ENCODE measurements at regions not wholly inside any gene's neighbourhood (a gene's known extent, or its start where the extent isn't known, plus 50 kb on each side); places are given as distances from the start of the nearest gene placed in this dataset.

- TF ChIP-seq ZBTB11 (CRISPR knock-in tag; IDR thresholded peaks at IDR 0.05) (no peak), RBM39 (optimal IDR thresholded peaks at IDR 0.05; ENCODE audit: low read depth, low read length) (no peak), ZNF184 (CRISPR knock-in tag; IDR thresholded peaks at IDR 0.05) (no peak), ZNF57 (CRISPR knock-in tag; IDR thresholded peaks at IDR 0.05) (no peak)
Observed at GRCh38 chr3:19029837-19030521, 118.3 kb upstream of the KCNH8 start (continued).

GRCh38 chr3:19025441-19025840 lies 122.9 kb upstream of the KCNH8 start:
- no peak for DNase-seq (ENCODE audit: extremely low read depth in 1 of 4, low spot score in 3 of 4)
- Histone ChIP-seq H3K79me2 (ENCODE audit: control insufficient read depth, insufficient read depth, low read length) (no peaks in the 10 kb centered on the region), H4K20me1 (replicated peaks; ENCODE audit: control insufficient read depth, insufficient read depth, low read length) (no peaks in the 10 kb centered on the region), H3K27me3 (ENCODE audit: control insufficient read depth in 2 of 2, insufficient read depth in 2 of 2, low read length in 2 of 2) (no peaks in the 10 kb centered on the region), H2AFZ (ENCODE audit: low read depth, low read length) (no peak overlapping the region), H3K27ac (ENCODE audit: extremely low read depth, low read depth, low read length) (no peak overlapping the region), H3K4me1 (replicated peaks in 1 of 2; ENCODE audit: control insufficient read depth in 2 of 2, insufficient read depth in 2 of 2, low read length in 2 of 2) (no peaks in the 10 kb centered on the region), H3K9me1 (ENCODE audit: control insufficient read depth, insufficient read depth, low read length) (no peaks in the 10 kb centered on the region), H3K4me3 (no peak overlapping the region), H3K9me3 (replicated peaks; ENCODE audit: control insufficient read depth, insufficient read depth, low read depth, low read length) (no peaks in the 10 kb centered on the region), H3K36me3 (ENCODE audit: control insufficient read depth, insufficient read depth, low read length) (no peaks in the 10 kb centered on the region), H3K4me2 (ENCODE audit: insufficient read depth, low read length) (no peak overlapping the region), H3K9ac (ENCODE audit: insufficient read depth in 1 of 2, low read depth in 2 of 2, low read length in 2 of 2) (no peak overlapping the region)
- BruUV-seq (replicated peaks) = no TSS peak
- 0% methylated on average over 1 of the region's 1 CpG for whole genome bisulfite sequencing (ENCODE audit: insufficient coverage, low coverage, missing lambda C conversion rate)
- ChIA-PET CTCF (ENCODE audit: low intra/inter-chr PET ratio) (no interaction called here), POLR2A (no interaction called here)
- intact Hi-C loops (cut with micrococcal nuclease) = no loop called here
- FAIRE-seq = no peak
- ATAC-seq = no peak
- in situ Hi-C loops (cut with MboI) = no loop called here
- TF ChIP-seq NCOA4 (IDR thresholded peaks at IDR 0.05; ENCODE audit: partially characterized antibody) = no peak
- TF ChIP-seq ZSCAN29 (IDR thresholded peaks at IDR 0.05) = no peak
- no peak for TF ChIP-seq ZNF23 (CRISPR knock-in tag; IDR thresholded peaks at IDR 0.05)
- no peak for TF ChIP-seq ZNF830 (CRISPR knock-in tag; IDR thresholded peaks at IDR 0.05)
- TF ChIP-seq NR4A1 (CRISPR knock-in tag; IDR thresholded peaks at IDR 0.05) = no peak
- no peak for TF ChIP-seq NR4A1 (tag; IDR thresholded peaks at IDR 0.05)
- TF ChIP-seq TRIM25 (IDR thresholded peaks at IDR 0.05; ENCODE audit: borderline replicate concordance) = no peak
- no peak for TF ChIP-seq NCOR1 (IDR thresholded peaks at IDR 0.05)
- TF ChIP-seq SP1 (CRISPR knock-in tag; IDR thresholded peaks at IDR 0.05) = no peak
- no peak for TF ChIP-seq PURB (CRISPR knock-in tag; IDR thresholded peaks at IDR 0.05; ENCODE audit: low read depth)
- no peak for TF ChIP-seq ZNF639 (CRISPR knock-in tag; conservative IDR thresholded peaks at IDR 0.05 in 1 of 2, IDR thresholded peaks at IDR 0.05 in 1 of 2)
- no peak for TF ChIP-seq CREM (IDR thresholded peaks at IDR 0.05; ENCODE audit: low read depth)

Measured in K562 (cell line).